Limb (tissue), 2 donors: ENCODE measurements at regions not wholly inside any gene's neighbourhood (a gene's known extent, or its start where the extent isn't known, plus 50 kb on each side); places are given as distances from the start of the nearest gene placed in this dataset.

Experiments
- DNase-seq, 2 donors: peaks; one replicate each; pipeline ENCODE4 v3.0.0-alpha.2; 2016; ENCODE audit errors: extremely low spot score in 2 of 2

- no peak for DNase-seq
Measured at GRCh38 chr5:165135565-165135964, 1630.1 kb downstream of the MAT2B start.

- no peak for DNase-seq
Measured at GRCh38 chr5:165137701-165138100, 1632.3 kb downstream of the MAT2B start.

GRCh38 chr5:165138236-165138635 is 1632.8 kb downstream of the MAT2B start:
- DNase-seq: no peak

- no peak for DNase-seq
Measured at GRCh38 chr5:165139262-165139661, 1633.8 kb downstream of the MAT2B start.

GRCh38 chr5:165139721-165140120 is 1634.3 kb downstream of the MAT2B start:
- no peak for DNase-seq

- DNase-seq: peak; percentile 25 to 34
Measured at GRCh38 chr5:165143741-165144140, 1638.3 kb downstream of the MAT2B start.

GRCh38 chr5:165149431-165149830 is 1644.0 kb downstream of the MAT2B start:
- DNase-seq: no peak

- no peak for DNase-seq
Measured at GRCh38 chr5:165152058-165152457, 1646.6 kb downstream of the MAT2B start.

- DNase-seq: no peak
Measured at GRCh38 chr5:165157219-165157618, 1651.8 kb downstream of the MAT2B start.

GRCh38 chr5:165161204-165161603 is 1655.8 kb downstream of the MAT2B start:
- no peak for DNase-seq

GRCh38 chr5:165163861-165164260 is 1658.4 kb downstream of the MAT2B start:
- no peak for DNase-seq

GRCh38 chr5:165173651-165174050 is 1668.2 kb downstream of the MAT2B start:
- peak in 1 of 2 donors; percentile 24 for DNase-seq

- DNase-seq: no peak
Measured at GRCh38 chr5:165175041-165175440, 1669.6 kb downstream of the MAT2B start.

GRCh38 chr5:165184183-165184582 is 1678.8 kb downstream of the MAT2B start:
- DNase-seq: no peak

- no peak for DNase-seq
Measured at GRCh38 chr5:165185716-165186115, 1680.3 kb downstream of the MAT2B start.

GRCh38 chr5:165187815-165188214 is 1682.4 kb downstream of the MAT2B start:
- DNase-seq: no peak

GRCh38 chr5:165188556-165189175 is 1683.2 kb downstream of the MAT2B start:
- no peak for DNase-seq

GRCh38 chr5:165196961-165197360 is 1691.5 kb downstream of the MAT2B start:
- DNase-seq: no peak

GRCh38 chr5:165201369-165201768 is 1696.0 kb downstream of the MAT2B start:
- DNase-seq: no peak

- DNase-seq: no peak
Measured at GRCh38 chr5:165201771-165202518, 1696.5 kb downstream of the MAT2B start.

- no peak for DNase-seq
Measured at GRCh38 chr5:165202519-165202910, 1697.1 kb downstream of the MAT2B start.

- DNase-seq: peak in 1 of 2 donors; percentile 52
Measured at GRCh38 chr5:165209101-165209727, 1703.8 kb downstream of the MAT2B start.
